ENCODE measurements at regions not wholly inside any gene's neighbourhood (a gene's known extent, or its start where the extent isn't known, plus 50 kb on each side); places are given as distances from the start of the nearest gene placed in this dataset.

DNA sequence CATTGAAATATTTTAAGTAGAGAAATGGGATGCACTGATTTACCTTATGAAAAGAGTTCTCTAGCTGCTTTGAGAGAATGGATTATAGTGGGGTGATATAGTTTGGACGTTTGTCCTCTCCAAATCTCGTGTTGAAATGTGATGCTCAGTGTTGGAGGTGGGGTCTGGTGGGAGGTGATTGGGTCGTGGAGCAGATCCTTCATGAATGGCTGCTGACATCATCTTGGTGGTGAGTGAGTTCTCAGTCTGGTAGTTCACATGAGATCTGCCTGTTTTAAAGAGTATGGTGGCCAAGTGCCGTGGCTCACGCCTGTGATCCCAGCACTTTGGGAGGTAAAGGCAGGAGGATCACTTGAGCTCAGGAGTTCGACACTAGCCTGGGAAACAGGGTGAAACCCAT is 58.7 kb upstream of the SH3RF3 start:
- TF ChIP-seq POLR2AphosphoS5 (IDR thresholded peaks at IDR 0.05) (no peak), EP300 (IDR thresholded peaks at IDR 0.05) (no peak)
